ENCODE measurements at regions not wholly inside any gene's neighbourhood (a gene's known extent, or its start where the extent isn't known, plus 50 kb on each side); places are given as distances from the start of the nearest gene placed in this dataset.

- no peak for TF ChIP-seq CTCF (IDR thresholded peaks at IDR 0.05; ENCODE audit: insufficient read depth, low read length, poor library complexity, severe bottlenecking)
- TF ChIP-seq EZH2phosphoT487 (conservative IDR thresholded peaks at IDR 0.05; ENCODE audit: low read length), result no peak
Measured at GRCh38 chr5:7000310-7000709, 287.1 kb downstream of the TENT4A start.

Data from SU-DHL-6 (cell line).